Chondrocyte (in vitro differentiated cells): ENCODE measurements at regions not wholly inside any gene's neighbourhood (a gene's known extent, or its start where the extent isn't known, plus 50 kb on each side); places are given as distances from the start of the nearest gene placed in this dataset.

Experiments
- DNase-seq: peaks from one replicate; pipeline ENCODE4 v3.0.0; 2021; ENCODE audit warnings: mixed read lengths, low spot score
- H3K27ac Mint-ChIP-seq: one replicate; pipeline ENCODE4 v1.8.0; 2021; ENCODE audit warnings: mild to moderate bottlenecking, moderate library complexity, mixed read lengths; ENCODE audit not compliant: unreplicated experiment
- H3K27me3 Mint-ChIP-seq: 2 replicates; pipeline ENCODE4 v1.8.0; 2021; ENCODE audit warnings: low read depth, mixed read lengths
- H3K36me3 Mint-ChIP-seq: 2 replicates; pipeline ENCODE4 v1.8.0; 2021; ENCODE audit warnings: low read depth, mixed read lengths
- H3K4me1 Mint-ChIP-seq: 2 replicates; pipeline ENCODE4 v1.8.0; 2021; ENCODE audit warnings: low read depth, mild to moderate bottlenecking, mixed read lengths
- H3K4me3 Mint-ChIP-seq: one replicate; pipeline ENCODE4 v1.8.0; 2021; ENCODE audit warnings: mild to moderate bottlenecking, moderate library complexity, mixed read lengths; ENCODE audit not compliant: unreplicated experiment
- H3K9me3 Mint-ChIP-seq: 2 replicates; pipeline ENCODE4 v1.8.0; 2021; ENCODE audit warnings: low read depth, mixed read lengths
- CTCF ChIP-seq: fragments of 200-600 bp; sonication (generic); IDR thresholded peaks from 2 replicates; pipeline ENCODE4 v1.5.0; 2021; ENCODE audit warnings: antibody characterized with exemption, mild to moderate bottlenecking, moderate library complexity

- DNase-seq, result no peak
- Mint-ChIP-seq H3K27me3 (no peaks in the 10 kb centered on the region), H3K27ac (no peak overlapping the region), H3K9me3 (peaks cover 20% of the 10 kb centered on the region), H3K4me3 (no peak overlapping the region), H3K36me3 (no peaks in the 10 kb centered on the region), H3K4me1 (no peaks in the 10 kb centered on the region)
- no peak for TF ChIP-seq CTCF
Observed at GRCh38 chrX:45980726-45981125, 564.5 kb downstream of the ZNF674 start.

GRCh38 chrX:45975633-45976032 is 569.6 kb downstream of the ZNF674 start:
- Mint-ChIP-seq H3K4me3 (no peak overlapping the region), H3K27me3 (no peaks in the 10 kb centered on the region), H3K4me1 (no peaks in the 10 kb centered on the region), H3K9me3 (peaks cover 26% of the 10 kb centered on the region), H3K27ac (no peak overlapping the region), H3K36me3 (no peaks in the 10 kb centered on the region)
- TF ChIP-seq CTCF, result no peak
- no peak for DNase-seq

- no peak for TF ChIP-seq CTCF
- Mint-ChIP-seq H3K4me1 (no peaks in the 10 kb centered on the region), H3K27me3 (no peaks in the 10 kb centered on the region), H3K36me3 (no peaks in the 10 kb centered on the region), H3K9me3 (peaks cover 33% of the 10 kb centered on the region), H3K4me3 (no peak overlapping the region), H3K27ac (no peak overlapping the region)
- DNase-seq, result no peak
Observed at GRCh38 chrX:45972636-45973035, 572.6 kb downstream of the ZNF674 start.

GRCh38 chrX:45959567-45959966 is 585.7 kb downstream of the ZNF674 start:
- Mint-ChIP-seq H3K4me1 (no peaks in the 10 kb centered on the region), H3K27me3 (no peaks in the 10 kb centered on the region), H3K9me3 (peaks cover 40% of the 10 kb centered on the region), H3K36me3 (no peaks in the 10 kb centered on the region), H3K4me3 (no peak overlapping the region), H3K27ac (no peak overlapping the region)
- no peak for TF ChIP-seq CTCF
- no peak for DNase-seq

- DNase-seq, result no peak
- Mint-ChIP-seq H3K9me3 (peaks cover 21% of the 10 kb centered on the region), H3K27ac (no peak overlapping the region), H3K27me3 (no peaks in the 10 kb centered on the region), H3K4me1 (peaks cover 4% of the 10 kb centered on the region), H3K36me3 (no peaks in the 10 kb centered on the region), H3K4me3 (no peak overlapping the region)
- no peak for TF ChIP-seq CTCF
Observed at GRCh38 chrX:45956191-45956870, 588.9 kb downstream of the ZNF674 start.
